Activated CD8-positive, alpha-beta memory T cell treated with anti-CD3 and anti-CD28 coated beads, Interleukin-2, amount 50 U/mL, for 24 hours (primary cell): ENCODE measurements at regions not wholly inside any gene's neighbourhood (a gene's known extent, or its start where the extent isn't known, plus 50 kb on each side); places are given as distances from the start of the nearest gene placed in this dataset.

ENCODE experiments used
- DNase-seq: peaks from one replicate; pipeline ENCODE4 v3.0.0-alpha.2; 2020; ENCODE audit errors: extremely low read depth

DNA sequence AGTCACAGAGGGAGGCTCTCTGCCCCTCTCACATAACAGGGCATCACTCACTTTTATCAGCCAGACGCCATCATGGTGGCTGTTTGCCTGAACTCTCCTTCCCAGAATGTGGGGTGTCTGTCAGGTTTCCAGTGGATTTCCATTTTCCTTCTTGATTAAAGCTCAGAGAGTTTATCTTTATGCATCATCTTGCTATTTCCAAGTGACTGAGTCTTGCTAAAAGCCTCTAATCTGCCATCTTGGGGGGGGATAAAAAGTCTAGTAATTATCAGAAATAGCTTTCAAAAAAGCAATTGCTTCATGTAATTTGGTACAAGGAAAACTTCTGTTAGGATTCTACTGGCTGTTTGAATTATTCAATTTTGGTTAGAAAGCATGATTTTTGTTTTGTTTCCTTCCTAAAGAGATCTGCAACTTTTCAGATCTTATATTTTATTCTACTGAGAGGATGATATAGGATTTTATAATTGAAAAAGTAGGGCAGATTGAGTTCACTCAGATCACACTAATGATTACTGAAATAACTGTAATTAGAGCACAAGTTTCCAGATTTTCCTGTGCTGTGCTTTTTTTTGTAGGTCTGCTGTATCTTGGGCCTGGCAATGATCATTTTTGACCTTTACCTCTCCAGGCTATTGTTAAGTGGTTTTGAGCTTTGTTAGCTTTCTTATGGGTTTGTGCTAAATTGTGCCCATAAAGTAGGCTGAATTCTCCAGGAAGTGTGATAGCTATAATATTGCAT, 661.5 kb downstream of the TLE4 start:
- no peak for DNase-seq

DNA sequence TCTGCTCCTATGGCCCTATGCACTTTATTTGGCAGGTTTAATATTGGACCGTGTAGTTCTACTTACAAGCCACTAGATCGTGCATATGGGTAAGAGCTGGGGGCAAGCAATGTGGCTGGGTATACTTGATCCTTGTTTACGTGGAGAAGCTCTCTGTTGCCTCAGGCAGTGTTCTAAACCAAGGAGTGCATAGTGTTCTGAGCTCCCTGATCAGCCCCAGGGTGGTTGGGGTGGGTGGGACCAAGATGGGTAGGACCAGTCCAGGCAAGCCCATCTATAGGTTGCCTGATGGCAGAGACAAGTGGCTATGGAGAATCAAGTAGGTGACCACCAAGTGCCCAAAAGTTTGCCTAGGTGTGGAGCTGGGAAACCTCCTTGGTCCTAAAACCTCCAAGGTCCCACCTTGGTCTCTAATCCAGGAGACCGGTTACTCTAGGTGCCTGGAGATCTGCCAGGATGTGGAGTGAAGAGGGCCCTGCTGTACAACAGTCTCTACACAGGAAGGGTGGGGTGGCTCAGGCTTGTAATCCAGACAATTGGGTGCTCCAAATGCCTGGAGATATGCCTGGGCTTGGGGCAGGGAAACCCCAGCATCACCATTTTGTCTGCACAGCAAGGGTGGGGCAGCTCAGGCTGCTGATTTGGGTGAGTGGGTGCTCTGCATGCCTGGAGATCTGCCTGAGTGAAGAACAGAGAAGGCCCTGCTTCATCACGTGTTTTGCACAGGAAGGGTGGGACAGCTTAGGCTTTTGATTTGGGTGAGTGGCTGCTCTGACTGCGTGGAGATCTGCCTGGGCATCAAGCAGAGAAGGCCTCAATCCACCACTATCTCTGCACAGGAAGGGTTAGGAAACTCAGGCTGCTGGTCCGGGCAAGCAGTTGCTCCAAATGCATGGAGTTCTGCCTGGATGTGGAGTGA, 659.8 kb downstream of the TLE4 start:
- DNase-seq: no peak

DNA sequence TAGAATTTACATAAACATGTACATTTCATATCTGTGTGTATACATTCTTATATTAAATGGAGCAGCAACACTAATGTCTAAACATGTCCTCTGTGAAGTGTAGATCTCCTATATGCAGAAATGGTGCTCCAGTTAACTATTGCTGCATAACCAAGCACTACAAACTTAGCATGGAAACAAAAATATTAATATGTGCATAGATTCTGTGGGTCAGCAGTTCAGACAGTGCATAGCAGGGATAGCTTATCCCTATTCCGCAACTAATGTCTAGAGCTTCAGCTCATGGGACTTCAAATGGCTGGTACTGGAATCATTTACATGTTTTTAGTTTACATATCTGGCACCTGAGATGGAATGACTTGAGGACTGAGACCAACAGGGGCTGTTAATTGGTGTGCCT, 652.1 kb downstream of the TLE4 start:
- DNase-seq: no peak

DNA sequence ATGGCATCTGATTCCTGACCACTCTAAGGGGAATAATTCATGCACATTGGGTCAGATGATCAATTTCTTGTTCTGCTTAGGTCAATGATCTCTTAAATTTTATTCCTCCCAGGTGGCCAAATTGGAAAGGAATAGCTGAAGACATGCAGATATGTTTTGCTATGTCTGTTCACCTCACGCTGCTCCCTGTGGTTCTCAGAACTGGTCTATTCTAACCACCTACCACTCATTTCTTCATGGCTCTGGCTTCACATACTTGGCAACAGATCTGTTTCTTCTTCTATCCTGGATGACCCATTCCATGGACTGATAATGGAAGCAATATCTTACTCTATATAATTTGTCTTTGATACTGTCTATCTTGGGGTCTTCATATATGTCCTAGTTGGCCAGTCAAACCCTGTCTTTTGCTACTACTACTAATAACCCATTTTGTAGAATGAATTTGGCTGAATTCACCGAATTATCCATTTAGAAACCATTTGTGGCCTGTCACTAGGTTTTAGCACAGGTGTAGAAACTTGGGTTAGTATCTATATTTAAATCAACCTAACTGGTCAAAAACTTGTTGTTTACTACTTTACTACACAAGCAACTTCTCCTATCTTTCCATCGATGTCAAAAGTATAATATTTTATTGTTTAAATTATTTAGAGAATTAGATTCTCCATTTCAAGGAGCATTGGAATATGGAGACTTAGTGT, 650.9 kb downstream of the TLE4 start:
- no peak for DNase-seq

DNA sequence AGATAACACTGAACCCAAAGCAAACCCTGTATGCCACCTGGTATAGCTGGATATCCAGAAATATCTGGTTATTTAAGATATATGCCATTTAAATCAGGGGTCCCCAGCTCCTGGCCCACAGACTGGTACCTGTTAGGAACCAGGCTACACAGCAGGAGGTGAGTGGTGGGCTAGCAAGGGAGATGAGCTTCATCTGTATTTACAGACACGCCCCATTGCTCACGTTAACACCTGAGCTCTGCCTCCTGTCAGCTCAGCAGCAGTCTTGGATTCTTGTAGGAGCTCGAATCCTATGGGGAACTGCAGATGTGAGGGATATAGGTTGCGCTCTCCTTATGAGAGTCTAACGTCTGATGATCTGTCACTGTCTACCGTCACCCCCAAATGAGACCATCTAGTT, 646.6 kb downstream of the TLE4 start:
- no peak for DNase-seq

DNA sequence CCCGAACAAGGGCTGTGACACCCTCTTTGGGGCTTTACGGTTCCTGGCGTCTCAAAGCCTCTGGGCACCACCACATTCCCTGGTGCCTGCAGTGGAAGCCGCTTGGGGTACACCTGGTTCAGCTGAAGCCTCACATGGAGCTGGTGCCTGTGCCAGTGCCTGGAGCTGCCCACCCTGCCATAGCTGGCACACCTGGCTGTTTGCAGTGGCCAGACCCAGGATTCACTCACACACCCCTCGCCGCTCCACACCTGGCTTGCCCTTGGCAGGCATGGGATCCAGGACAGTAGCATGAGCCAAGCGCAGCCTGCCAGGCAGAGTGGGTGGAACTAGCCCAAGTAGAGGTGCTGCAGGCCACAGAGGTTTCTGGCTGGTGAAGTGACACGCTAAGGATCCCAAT, 641.8 kb downstream of the TLE4 start:
- DNase-seq: no peak

DNA sequence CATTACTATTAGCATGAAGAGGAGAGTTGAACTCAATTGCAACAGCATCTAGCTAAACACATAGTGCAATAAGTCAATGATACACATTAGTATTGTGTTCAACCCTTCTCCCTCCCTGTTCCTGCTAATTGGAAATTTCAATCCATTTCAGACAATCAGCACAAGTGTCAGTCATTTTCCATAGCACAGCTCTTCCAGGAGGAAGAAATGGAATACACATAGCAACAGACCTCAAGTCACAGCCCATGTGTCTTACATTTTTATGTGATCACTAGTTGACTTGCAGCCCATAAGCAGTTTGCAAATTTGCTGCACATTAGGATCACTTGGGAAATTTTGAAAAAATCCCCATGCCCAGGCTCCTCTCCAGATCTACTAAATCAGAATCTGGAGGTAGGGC, 636.9 kb downstream of the TLE4 start:
- no peak for DNase-seq

DNA sequence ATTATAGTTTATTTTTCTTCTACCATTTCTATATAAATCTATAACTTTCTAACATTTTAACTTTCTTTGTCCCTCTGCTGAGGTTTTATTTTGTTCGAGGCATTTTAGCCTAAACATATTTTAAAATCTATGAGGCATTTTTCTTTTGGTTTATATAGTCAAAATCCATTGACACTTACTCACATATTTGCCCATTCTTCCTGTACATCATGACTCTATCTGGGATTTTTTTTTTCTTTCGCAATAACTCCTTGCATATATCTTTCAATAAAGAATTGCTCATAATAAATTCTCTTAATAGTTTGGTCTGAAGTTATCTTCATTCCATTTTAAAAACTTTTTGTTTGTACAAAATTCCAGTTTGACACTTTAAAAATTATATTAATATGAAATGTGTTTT, 632.3 kb downstream of the TLE4 start:
- DNase-seq: no peak

DNA sequence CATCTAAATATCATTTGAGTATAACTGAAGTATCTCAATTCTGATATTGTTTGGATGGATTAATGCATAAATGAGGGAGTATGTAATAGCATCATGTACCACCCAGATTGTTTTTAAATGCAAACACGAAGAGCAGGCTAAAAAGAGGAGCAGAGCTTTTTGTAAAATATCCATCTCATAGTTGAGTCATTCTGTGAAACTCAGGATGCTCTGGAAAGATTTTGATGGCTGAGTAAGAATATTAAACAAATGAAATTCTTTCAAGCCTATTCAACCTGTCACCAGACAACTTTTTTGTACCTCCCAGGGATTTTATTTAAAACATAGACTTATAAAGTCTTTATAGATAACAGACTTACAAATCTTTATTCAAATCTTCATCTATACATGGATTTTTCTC, 625.9 kb downstream of the TLE4 start:
- DNase-seq: no peak

DNA sequence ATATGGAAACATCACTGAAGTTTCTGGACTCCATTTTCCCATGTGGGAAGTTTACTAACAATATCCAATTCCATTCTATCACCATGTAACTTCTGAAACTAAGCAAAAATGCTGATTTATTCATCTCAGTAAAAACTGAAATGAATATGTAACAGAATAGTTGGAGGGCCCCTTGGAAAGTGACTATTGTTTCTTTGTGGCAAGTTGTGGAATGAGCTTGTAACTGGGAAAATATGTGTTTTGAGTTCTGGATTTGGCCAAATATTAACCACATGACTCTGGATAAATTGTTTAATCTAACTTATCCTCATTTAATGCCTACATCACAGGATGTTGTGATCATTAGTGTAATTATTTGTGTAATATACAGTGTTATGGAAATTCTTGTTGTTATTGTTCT, 619.3 kb downstream of the TLE4 start:
- no peak for DNase-seq

DNA sequence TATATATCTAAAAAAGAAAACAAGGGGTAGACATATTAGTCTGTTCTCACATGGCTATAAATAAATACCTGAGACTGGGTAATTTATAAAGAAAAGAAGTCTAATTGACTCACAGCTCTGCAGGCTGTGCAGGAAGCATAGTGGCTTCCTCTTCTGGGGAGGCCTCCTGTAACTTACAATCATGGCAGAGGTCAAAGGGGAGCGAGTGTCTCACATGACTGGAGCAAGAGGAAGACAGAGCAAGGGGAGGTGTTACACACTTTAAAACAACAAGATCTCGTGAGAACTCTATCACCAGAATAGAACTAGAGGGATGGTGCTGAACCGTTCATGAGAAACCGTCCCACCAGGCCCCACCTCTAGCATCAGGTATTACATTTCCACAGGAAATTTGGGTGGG, 616.8 kb downstream of the TLE4 start:
- no peak for DNase-seq

DNA sequence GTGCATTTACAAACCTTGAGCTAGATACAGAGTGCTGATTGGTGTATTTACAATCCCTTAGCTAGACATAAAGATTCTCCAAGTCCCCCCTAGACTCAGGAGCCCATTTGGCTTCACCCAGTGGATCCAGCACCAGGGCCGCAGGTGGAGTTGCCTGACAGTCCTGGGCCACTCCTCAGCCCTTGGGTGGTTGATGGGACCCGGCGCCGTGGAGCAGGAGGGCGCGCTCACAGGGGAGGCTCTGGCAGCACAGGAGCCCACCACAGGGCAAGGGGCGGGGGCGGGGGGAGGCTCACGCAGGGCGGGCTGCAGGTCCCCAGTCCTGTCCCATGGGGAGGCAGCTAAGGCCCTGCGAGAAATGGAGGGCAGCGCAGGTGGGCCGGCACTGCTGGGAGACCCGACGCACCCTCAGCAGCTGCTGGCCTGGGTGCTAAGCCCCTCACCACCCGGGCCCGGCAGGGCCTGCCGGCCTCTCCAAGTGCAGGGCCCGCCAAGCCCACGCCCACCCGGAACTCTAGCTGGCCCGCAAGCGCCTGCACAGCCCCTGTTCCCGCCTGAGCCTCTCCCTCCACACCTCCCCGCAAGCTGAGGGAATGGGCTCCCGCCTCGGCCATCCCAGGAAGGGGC, 613.5 kb downstream of the TLE4 start:
- no peak for DNase-seq

DNA sequence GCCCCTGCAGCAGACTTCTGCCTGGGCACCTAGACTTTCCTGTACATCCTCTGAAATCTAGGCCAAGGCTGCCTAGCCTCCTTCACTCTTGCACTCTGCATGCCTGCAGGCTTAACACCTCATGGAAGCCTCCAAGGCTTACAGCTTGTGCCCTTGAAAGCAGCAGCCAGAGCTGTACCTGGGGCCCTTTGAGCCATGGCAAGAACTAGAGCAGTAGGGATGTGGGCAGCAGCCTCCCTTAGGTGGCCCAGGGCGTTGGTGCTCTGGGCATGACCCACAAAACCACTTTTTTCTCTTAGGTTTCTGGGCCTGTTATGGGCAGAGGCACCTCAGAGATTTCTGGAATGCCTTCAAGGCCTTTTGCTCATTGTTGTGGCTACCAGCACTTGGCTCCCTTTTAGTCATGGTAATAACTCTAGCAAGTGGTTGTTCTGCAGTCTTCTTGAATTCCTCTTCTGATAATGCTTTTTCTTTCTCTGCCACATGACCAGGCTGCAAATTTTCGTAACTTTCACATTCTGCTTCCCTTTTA, 606.2 kb downstream of the TLE4 start:
- no peak for DNase-seq

DNA sequence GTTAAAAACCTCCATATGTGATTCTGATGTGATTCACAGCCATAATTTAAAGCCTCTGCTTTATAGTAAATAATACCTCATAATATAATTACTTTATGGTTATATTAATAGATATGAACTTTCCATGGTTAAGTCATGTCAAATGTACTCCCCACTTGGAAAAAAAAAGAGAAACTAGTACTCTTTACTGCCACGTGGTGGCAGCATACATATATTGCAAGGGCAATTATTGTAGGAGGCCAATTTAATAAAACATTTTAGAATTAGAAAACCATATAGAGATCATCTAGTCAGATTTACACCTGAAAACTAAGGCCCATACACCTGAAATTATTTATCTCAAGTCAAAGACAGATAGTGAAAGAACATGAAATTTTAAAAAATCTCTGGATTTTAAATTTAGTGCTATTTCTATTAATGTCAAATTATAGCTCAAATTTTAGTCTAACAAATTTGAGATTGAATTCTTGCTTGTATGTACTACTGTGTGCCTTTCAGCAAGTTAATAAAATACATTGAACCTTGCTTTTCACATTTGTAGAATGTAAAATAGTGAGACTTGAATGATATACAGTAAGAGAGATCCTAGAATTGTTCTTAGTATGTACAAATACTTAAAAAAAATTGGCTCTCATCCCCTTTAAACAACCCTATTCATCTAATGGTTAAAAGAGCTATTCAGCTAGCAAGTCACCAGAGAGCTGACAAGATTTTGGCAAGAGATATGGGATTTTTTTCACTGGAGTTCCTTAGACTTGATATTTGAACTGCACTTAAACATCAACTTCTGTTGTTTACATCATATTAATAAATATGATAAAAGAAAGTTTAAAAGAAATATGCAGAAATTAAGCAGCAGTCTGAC, 603.8 kb downstream of the TLE4 start:
- no peak for DNase-seq

DNA sequence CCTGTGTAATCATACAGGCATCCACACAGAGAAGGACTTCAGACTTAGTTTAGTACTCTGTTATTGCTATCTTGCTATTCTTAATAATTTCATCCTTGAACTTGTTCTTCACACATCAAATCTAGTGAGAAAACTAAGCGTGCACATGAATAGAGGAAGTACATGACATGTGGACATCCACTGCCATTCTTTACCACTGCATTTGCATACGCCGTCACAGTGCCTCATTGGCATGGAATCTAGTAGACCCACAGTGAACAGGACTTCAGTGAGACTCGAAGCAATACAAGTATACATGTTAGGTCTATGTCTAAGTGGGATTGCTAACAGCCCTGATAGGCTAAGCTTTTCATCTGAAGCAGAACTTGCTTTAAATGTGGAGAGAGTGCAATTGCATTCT, 592.1 kb downstream of the TLE4 start:
- no peak for DNase-seq

DNA sequence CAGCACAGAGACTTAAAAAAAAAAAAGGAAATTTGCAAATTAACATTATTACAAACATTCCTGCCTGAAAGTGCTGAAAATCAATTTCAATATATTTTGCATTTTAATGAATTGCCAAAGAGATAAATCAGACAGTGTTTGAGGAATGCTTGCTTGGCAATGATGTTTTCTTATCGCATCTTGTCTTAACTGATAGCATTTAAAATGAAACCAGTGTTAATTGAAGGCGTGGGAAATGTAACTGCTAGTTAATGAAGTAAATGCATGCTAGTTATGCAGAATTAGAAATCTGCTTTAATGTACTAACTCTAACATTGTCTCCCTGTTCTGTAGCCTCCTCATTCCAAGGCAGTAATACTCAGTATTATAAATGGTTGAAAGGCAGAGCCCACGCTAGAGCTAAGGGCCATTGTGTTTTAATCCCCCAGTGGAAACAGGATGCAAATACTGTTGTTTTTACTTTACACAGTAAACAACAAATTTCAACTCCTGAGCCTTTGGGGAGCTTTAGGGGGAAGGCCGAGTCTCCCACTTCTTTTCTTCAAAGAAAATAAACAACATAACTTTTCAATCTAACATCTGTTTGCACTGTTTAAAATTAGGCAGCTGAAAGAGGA, 586.9 kb downstream of the TLE4 start:
- DNase-seq: no peak

DNA sequence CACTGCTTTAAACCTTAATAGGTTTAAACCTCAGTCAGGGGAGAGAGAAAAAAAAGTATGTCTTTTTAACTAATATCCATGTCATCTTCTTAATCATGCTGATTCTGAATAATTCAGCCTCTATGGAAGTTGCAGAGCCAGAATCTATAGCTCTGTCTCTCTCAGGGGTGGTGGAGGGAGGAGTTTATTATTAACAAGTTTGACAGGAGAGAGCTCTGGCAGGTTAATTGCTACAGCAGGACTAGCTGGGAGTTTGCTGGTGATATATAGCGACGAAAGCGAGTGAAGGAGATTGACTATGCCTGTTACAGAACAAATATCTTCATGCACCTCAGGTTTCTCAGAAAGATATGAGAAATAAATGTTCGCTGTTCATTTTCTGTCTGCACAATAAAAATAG, 586.4 kb downstream of the TLE4 start:
- no peak for DNase-seq

DNA sequence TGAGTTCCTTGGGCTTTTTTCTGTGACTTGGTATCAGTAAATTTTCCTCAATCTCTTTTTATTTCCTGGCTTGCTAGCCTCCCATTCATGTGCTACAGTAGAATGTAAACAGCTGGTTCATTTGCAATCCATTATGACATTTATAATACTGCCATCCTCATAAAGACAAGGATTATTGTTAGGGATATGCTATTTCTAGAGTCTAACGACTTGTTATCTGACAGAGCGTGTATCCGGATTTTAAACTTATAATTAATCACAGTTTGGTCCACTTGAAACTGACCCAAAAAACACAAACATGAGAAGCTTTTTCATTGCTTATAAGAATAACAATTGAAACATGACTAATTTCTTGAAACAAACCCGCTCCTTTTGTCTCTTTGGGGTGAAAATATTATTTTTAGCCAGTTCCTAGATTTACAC, 585.8 kb downstream of the TLE4 start:
- DNase-seq: no peak

DNA sequence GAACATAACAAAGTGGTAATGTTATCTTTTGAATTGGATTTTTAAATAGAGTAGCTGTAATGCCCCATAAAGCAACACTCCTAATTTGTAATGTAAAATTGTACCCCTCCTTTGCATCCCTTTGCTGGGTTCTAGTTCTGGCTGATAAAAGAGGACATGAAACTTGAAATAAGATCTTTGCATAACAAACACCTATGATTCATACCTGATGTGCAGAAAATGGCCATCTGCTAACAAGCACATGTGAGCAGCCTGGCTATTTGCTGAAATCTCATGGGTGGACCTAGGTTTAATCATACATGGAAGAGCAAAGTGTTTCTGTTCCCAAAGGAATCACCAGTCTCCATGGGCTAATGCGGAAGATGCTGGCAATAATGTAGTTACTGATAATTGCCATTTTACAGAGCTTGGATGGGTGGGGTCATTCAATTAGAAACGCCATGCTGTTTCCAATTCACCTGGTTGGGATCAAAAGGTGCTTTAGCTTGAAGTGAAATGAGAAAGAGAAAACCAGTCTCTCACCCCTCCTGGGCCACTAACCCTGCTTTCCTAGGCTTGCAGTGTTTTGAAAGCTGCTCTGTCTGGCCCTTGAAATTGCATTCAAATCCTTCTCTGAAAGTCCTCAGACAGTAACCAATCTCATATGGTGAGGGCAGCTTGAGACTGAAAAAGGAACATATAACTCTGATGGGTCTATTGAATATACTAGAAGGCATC, 585.1 kb downstream of the TLE4 start:
- no peak for DNase-seq

DNA sequence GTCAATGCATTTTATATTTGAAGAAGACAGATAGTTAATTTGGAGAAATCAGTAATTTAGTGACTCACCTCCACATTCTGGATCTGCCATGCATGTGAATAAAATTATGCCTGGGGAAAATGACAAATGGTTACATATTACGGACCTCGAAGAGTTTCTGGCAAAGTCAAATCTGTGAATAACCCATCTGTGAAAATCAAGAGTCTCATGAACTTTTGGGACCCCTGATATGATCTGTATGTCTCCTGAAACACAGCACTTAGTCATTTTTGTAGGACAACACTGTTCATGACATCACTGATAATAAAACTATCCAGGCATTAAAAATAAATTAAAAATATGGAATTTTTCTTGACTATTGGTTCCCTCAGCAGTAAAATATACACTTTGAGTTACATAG, 584.5 kb downstream of the TLE4 start:
- DNase-seq: no peak
